HG03066 (cell line): ENCODE measurements at regions not wholly inside any gene's neighbourhood (a gene's known extent, or its start where the extent isn't known, plus 50 kb on each side); places are given as distances from the start of the nearest gene placed in this dataset.
"Not testable (repeated sequence)": the region's sequence is repeated elsewhere in the genome, so short reads cannot be mapped to it uniquely, and the experiment has no call there.

Experiments used
- ATAC-seq: cut with Tn5 transposase; IDR thresholded peaks from one replicate; pipeline ENCODE4 v1.9.1; 2021; ENCODE audit warnings: low read depth; ENCODE audit not compliant: unreplicated experiment

GRCh38 chr15:44817797-44818196 is 81.5 kb downstream of the TRIM69 start:
- ATAC-seq: not testable (repeated sequence)

- not testable (repeated sequence) for ATAC-seq
Measured at GRCh38 chr15:44819331-44819987, 83.1 kb downstream of the TRIM69 start.

GRCh38 chr15:44820535-44820934 is 84.2 kb downstream of the TRIM69 start:
- not testable (repeated sequence) for ATAC-seq

- ATAC-seq: not testable (repeated sequence)
Measured at GRCh38 chr15:44820967-44821366, 84.6 kb downstream of the TRIM69 start.

DNA sequence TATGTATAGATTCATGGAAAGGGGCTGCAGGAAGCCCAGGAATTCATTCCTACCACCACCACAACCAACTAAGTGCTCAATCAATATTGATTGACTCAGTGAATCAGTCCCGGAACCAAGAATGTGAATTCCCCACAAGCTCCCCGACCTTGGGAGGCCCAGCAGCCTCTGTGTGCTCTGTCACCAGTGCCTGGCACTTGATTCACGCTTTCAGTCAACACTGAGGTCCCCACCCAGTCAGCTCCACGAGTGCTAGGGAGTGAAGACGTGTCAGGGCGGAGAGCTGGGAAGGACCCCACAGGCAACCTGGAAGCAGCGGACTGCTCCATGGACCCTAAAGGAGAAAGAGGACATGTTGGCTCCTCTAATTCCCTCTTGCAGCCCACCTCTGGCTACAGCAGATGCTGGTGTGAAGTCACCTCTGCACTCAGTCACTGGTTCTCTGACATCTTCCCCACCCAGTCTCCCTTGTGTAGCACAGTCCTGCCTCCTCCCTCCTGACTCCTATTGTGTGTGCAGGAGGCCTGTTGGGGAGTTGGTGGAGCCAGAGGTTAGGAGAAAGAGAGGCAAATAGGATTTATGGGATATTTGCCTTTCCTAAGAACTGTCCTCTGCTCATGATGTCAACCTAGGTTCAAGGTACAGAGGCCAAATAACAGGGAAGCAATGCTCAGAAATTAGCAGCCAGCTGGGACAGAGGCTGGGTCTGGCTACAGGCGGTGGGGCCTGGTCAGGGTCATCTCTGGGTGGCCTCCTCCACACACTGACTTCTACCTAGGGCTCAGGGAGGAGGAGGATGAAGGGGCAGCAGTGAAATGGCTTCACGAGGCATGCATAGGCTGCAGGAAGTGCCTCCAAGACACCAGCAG is 88.2 kb downstream of the TRIM69 start:
- not testable (repeated sequence) for ATAC-seq

GRCh38 chr15:44826583-44826982 is 90.3 kb downstream of the TRIM69 start:
- not testable (repeated sequence) for ATAC-seq

DNA sequence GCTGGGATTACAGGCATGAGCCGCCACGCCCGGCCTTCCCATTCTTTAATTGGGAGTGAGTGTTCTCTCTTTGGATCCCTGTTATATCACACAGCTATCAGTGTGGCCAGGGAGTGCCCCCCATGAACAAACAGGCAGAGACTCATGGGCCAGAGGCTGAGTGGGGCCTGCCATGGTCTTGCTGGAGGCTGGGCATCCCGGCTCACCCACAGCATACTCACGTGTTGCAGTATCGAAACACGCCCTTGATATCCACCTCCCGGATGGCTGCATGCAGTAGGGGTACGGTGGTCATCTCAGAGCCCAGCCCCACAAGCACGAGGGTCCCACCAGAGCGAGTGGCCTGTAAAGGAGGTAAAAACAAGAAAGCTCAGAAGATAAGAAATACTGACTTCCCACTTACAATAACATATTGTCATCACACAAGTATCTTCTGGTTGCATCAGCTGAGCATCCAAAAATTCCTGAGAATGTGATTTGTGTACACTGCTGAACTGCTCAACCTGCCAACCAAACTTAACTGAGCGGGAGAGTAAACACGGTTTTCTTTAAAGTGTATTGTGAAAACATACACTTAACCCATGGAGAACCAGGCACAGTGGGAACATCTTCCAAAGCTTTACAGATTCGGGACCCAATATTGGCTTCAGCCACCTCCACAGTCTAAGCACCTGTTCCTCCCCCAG is 92.0 kb downstream of the TRIM69 start:
- not testable (repeated sequence) for ATAC-seq

DNA sequence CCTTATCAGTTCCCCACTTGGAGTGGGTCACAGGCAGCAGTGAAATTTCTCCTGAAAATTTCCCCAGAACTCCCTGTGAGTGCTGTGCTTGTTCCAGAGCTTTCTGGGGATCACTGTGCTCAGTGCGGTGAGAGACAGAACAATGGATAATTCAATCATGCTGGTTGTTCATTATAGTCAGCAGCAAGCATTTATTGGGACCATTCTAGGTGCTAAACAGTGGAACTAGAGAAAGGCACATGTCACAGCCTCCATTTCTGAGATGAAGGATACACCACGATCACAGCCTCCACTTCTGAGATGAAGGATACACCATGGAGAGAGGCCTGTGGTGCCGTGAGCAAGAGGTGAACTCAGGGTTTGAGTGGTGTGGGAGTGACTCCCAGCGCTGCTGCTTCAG is 92.8 kb downstream of the TRIM69 start:
- not testable (repeated sequence) for ATAC-seq

- ATAC-seq: not testable (repeated sequence)
Measured at GRCh38 chr15:44830692-44831408, 94.5 kb downstream of the TRIM69 start.

- ATAC-seq: not testable (repeated sequence)
Measured at GRCh38 chr15:44831409-44831741, 95.0 kb downstream of the TRIM69 start.

GRCh38 chr15:44832133-44832532 is 95.8 kb downstream of the TRIM69 start:
- ATAC-seq: not testable (repeated sequence)

GRCh38 chr15:44833081-44833480 is 96.8 kb downstream of the TRIM69 start:
- ATAC-seq: not testable (repeated sequence)

GRCh38 chr15:44833761-44834160 is 97.4 kb downstream of the TRIM69 start:
- not testable (repeated sequence) for ATAC-seq

DNA sequence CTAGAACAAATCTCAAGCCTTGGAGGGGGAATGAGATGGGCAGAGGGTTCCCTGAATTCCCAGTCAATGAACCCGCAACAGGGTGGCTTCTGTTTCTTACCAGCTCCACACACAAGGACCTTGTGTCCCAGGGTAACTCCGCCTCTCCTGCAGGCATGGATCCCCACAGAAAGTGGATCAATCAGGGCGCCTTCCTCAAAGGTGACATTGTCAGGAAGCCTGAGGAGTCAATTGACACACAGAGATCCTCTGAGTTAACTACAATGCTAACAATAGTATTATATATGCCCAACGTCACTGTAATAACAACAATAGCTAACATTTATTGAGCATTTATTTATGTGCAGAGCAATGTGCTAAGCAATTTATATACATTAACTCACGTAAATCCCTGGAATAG is 98.8 kb downstream of the TRIM69 start:
- not testable (repeated sequence) for ATAC-seq

DNA sequence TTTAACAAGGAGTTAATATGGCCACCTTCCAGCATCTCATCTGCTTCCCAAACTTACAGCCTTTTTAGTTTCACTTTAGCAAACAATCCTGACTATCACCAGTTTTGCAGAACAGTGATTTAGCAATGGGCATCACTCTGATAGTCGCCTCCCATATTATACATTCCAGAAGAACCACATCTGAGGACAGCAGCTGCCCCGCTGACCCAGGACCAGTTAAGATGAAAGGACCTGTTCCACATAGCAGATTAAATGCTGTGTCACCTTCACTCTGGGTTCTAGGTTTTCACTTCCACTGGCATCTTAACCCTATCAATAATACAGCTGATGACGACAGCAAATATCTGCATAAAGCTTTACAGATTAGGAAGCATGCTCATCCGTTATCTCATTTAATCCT is 99.8 kb downstream of the TRIM69 start:
- ATAC-seq: no peak

DNA sequence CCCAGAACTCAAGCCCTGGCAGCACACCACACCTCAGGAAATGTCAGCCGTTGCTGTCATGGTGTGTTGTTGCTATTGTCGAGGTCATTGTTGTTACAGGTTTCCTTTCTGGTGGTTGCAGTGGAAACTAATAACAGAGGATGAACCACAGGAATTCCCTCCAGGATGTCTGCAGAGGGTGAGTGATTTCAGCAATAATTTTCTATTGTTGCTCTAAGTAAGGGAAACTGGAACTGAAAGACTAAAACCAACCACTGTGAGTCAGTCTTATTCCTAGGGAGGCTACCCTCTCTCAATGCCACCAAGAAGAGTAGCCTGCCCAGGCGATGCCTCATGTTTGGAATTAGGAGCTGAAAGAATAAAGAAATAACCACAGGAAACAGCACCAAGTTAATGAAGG is 102.6 kb downstream of the TRIM69 start:
- not testable (repeated sequence) for ATAC-seq

DNA sequence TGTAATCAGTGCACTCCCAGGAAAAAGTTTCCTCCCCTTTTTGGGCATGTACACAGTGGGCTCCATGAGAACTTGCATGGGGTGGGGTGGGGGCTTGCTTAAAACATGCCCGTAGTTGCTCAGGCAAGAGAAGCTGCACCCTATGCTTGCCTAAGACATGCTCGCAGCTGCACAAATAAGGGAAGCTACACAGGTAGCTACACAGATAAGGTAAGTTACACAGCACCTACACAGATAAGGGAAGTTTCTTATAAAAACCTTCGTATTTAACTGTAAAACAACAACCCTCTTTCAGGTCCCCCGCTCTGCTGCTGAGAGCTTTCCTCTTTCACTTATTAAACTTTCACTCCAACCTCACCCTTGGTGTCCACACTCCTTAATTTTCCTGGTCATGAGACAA is 105.4 kb downstream of the TRIM69 start:
- not testable (repeated sequence) for ATAC-seq

DNA sequence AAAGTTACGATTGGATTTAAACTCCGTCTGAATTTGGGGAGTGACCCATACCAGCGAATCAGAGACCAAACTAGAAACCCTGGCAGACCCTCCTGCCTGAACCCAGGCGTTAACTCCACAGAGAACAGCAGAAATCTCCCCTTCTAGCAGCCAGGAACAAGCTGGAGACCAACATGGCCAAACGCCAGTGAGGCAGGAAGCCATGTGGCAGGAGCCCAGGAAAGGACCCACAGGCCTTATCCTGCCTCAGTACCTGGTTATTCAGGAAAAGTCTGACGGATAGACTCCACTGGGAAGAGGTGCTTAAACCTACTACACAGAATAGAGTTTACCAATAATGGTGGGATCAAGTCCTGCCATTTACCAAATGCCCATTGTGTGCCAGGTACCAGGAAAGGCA is 106.6 kb downstream of the TRIM69 start:
- ATAC-seq: not testable (repeated sequence)

- not testable (repeated sequence) for ATAC-seq
Measured at GRCh38 chr15:44844936-44845335, 108.6 kb downstream of the TRIM69 start.

GRCh38 chr15:44846156-44846555 is 109.8 kb downstream of the TRIM69 start:
- ATAC-seq: not testable (repeated sequence)

DNA sequence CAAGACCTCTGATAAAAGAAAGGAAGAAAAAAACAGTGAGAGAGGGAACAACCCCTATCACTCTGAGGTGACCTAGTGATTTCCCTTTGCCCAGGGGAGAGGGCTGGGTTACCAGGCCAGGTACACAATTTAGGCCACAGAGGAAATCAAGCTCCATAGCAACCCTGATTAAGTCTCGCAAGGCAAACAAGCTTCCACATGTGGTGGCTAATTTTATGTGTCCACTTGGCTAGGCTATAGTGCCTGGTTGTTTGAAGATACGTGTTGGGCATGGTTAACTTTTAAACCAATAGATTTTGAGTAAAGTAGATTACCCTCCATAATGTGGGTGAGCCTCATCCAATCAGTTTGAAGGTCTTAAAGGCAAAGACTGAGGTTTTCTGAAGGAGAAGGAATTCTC is 108.9 kb upstream of the TERB2 start:
- not testable (repeated sequence) for ATAC-seq
